Urinary bladder (tissue), 3 donors: ENCODE measurements at regions not wholly inside any gene's neighbourhood (a gene's known extent, or its start where the extent isn't known, plus 50 kb on each side); places are given as distances from the start of the nearest gene placed in this dataset.
"Not testable (repeated sequence)": the region's sequence is repeated elsewhere in the genome, so short reads cannot be mapped to it uniquely, and the experiment has no call there.

Experiments
- DNase-seq: peaks from one replicate; pipeline ENCODE4 v3.0.0-alpha.2; 2015; ENCODE audit errors: extremely low spot score
- H3K27ac ChIP-seq: one replicate; pipeline ENCODE4 v1.5.1; 2013; ENCODE audit warnings: low read depth, mild to moderate bottlenecking, moderate library complexity
- H3K36me3 ChIP-seq: one replicate; pipeline ENCODE4 v1.6.1; 2013; ENCODE audit warnings: mild to moderate bottlenecking, moderate library complexity; ENCODE audit not compliant: insufficient read depth
- H3K4me1 ChIP-seq: one replicate; pipeline ENCODE4 v1.6.1; 2013; ENCODE audit warnings: mild to moderate bottlenecking, moderate library complexity; ENCODE audit not compliant: insufficient read depth
- H3K4me3 ChIP-seq: one replicate; pipeline ENCODE4 v1.5.1; 2013; ENCODE audit warnings: low read depth, low read length
- WGBS: extraction: QIAGEN DNeasy Blood & Tissue Kit; methylation state at CpG from one replicate; pipeline ENCODE4 v1.1.7; 2013; 5-methylcytosine and 5-hydroxymethylcytosine counted together
- donor health status: healthy with polysubstance abuse.
- donor health status: healthy.

DNA sequence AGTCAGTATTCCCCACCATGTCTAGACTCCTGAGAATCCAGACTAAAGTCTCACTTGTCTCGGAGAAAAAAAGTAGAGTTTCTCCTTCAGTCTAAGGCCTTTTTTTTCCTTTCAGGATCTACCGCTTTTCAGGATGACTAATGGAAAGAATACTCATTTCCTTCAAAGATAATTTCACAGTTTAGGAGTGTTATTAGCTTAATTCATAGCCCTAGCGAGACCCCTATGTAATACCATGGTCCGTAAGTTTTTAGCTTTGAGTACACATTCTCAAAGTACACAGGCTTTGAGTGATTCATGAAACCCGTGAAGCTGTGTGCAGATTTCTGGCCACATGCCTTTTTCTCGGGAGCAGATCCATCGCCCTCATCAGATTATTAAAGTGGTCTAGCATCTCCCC lies 133.1 kb downstream of the SOX4 start:
- Histone ChIP-seq H3K27ac (no peak overlapping the region), H3K4me1 (no peaks in the 10 kb centered on the region), H3K4me3 (no peak overlapping the region), H3K36me3 (no peaks in the 10 kb centered on the region)
- DNase-seq, result no peak
- 68% methylated on average over 7 of the region's 7 CpGs for WGBS

DNA sequence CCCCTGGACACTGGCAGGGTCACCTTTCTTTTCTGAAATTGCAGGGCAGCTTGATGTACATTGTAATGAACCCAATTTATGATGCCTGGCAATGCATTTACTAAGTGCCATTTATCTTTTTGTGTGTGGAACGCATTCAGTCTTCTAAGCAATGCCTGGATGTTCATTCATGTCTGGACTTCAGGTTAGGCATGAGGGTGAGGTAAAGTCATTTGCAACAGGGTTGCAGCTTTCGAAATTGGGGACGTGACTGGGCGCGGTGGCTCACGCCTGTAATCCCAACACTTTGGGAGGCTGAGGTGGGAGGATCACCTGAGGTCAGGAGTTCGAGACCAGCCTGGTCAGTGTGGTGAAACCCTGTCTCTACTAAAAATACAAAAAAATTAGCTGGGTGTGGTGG lies 134.6 kb downstream of the SOX4 start:
- 98% methylated on average over 7 of the region's 7 CpGs for WGBS
- no peak for DNase-seq
- no peaks in the 10 kb centered on the region for H3K36me3 ChIP-seq
- H3K27ac ChIP-seq, result no peak overlapping the region
- no peaks in the 10 kb centered on the region for H3K4me1 ChIP-seq
- no peak overlapping the region for H3K4me3 ChIP-seq

DNA sequence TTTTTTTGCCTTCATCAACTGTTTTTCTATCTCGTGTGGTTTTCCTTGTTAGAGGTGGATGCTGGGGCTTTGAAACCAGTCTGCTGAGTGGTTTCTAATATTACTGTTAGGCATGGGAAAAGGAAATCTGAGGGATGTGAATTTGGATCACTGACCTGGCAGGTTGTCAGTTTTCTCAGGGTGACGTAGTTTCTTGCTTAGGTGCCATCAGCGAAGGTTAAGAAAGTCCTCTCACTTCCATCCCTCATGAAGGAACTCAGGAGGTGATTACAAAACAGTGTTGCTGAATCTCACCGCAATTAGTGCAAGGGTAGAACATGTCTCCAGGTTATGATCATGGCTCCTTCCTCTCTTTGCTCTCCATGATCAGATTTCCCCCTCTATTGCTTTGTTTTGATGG lies 135.9 kb downstream of the SOX4 start:
- no peaks in the 10 kb centered on the region for H3K36me3 ChIP-seq
- H3K27ac ChIP-seq, result no peak overlapping the region

DNA sequence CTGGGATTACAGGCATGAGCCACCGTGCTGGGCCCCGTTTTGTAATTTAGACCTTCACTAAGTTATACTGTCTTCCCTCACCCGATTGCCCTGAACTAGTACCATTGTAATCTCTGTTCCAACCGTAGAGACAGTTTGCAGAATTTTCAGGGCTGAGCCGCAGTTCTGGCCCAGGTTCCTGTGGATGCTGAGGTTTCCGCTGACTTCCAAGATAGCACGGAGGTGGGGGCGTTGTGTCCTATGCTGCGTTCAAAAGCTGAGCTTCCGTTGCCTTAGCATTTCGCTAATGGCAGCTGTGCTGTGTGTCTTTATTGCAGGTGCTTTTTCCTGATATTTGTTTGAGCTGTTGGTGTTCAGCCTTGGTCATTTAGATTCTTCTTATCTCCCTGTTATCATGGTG lies 137.0 kb downstream of the SOX4 start:
- 96% methylated on average over 11 of the region's 11 CpGs for WGBS
- no peak overlapping the region for H3K27ac ChIP-seq
- H3K4me1 ChIP-seq, result no peaks in the 10 kb centered on the region

More for the DNA sequence above, 135.9 kb downstream of the SOX4 start:
- no peak for DNase-seq
- Histone ChIP-seq H3K4me1 (no peaks in the 10 kb centered on the region), H3K4me3 (no peak overlapping the region)
- 87% methylated on average over 4 of the region's 4 CpGs for WGBS

DNA sequence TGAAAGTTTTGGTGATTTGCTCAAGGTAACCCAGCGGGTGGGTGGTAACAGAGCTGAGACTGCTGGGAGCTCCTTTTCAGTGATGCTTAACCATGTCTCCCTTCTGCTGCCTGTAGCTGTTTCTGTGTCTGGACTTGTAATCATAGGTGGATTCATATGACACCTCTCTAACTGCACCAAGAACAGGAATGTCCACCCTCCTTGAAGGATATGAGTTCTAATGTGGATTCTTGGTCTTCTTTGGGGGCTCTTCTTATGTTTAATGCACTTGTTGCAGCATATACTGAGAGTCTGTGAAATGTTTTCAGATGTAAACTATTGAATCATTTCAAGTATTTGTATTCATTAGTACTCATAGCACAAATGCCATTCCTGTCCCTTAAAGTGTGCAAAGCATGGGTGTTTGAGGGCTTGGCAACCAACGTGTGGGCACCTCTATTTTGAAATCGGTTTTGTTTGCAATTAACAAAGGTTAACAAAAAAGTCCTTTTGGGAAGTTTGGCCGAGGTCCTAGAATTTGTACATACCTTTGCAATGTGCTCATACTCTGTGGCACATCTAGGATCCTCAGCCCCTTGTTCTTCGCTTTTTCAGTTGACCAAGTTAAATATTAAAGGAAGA lies 138.0 kb downstream of the SOX4 start:
- 42% methylated on average over 5 of the region's 5 CpGs for WGBS
- DNase-seq, result no peak
- no peak overlapping the region for H3K27ac ChIP-seq
- no peaks in the 10 kb centered on the region for H3K4me1 ChIP-seq
- H3K4me3 ChIP-seq, result no peak overlapping the region
- no peaks in the 10 kb centered on the region for H3K36me3 ChIP-seq

More for the DNA sequence above, 137.0 kb downstream of the SOX4 start:
- Histone ChIP-seq H3K4me3 (no peak overlapping the region), H3K36me3 (no peaks in the 10 kb centered on the region)
- no peak for DNase-seq

DNA sequence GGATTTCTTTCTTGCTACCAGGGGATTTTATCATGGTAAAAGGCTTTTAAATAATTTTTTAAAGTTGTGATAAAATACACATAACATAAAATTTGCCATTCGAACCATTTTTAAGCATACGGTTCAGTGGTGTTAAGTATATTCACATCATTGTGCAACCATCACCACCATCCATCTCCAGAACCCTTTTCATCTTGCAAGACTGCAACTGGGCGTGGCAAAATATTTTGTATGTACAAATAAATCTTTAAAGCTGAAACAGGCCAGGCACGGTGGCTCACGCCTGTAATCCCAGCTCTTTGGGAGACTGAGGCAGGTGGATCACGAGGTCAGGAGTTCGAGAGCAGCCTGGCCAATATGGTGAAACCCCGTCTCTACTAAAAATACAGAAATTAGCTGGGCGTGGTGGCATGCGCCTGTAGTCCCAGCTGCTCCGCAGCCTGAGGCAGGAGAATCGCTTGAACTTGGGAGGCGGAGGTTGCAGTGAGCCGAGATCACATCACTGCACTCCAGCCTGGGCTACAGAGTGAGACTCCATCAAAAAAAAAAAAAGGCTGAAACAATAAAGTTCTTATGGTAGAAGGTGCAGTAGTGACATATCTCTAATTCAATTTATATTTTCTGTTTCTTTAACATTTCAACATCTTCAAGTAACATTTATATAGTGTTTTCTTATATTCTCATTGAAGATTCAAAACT lies 138.6 kb downstream of the SOX4 start:
- H3K4me1 ChIP-seq, H3K27ac ChIP-seq, H3K36me3 ChIP-seq, H3K4me3 ChIP-seq, DNase-seq: not testable (repeated sequence)
- WGBS, result 84% methylated on average over 14 of the region's 14 CpGs

DNA sequence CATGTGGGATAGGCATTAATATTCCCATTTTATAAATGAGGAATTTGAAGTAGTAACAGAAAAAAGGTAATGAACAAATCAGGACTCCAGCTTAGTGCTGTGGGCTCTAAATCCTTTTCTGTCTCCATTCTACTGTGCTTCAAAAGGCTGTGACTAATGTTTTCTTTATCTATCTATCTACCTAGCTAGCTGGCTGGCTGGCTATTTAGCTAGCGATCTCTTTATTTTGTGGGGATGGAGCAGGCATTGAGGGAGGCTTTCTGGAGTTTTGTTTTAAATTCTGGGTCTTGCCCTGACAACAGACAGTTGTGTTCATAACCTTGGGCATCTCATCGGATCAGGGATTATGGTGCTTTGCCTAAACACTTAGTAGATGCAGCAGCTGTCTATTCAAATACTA lies 139.2 kb downstream of the SOX4 start:
- no peak overlapping the region for H3K4me3 ChIP-seq

DNA sequence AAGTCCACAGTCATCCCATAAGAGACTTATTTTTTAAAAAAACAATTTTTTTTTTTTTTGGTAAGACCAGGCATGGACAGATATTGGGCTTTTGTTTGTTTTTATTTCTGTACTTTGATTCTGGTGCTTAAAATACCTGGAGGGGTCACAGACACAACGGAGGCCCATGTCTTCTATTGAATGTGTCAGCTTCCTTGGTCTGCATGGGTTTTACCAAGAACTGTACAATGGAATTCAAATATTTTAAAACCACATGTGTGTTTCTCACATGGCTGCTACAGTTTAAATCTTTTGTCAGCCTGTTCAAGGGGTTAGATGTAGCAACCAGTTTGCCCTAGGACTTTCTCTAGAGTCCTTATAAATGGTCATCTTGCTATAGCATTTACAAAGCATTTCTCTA lies 139.8 kb downstream of the SOX4 start:
- no peak overlapping the region for H3K27ac ChIP-seq
- 89% methylated on average over 1 of the region's 1 CpG for whole genome bisulfite sequencing
- no peaks in the 10 kb centered on the region for H3K4me1 ChIP-seq
- H3K4me3 ChIP-seq, result no peak overlapping the region
- DNase-seq, result no peak
- no peaks in the 10 kb centered on the region for H3K36me3 ChIP-seq

More for the DNA sequence above, 139.2 kb downstream of the SOX4 start:
- WGBS, result 82% methylated on average over 2 of the region's 2 CpGs
- Histone ChIP-seq H3K4me1 (no peaks in the 10 kb centered on the region), H3K27ac (no peak overlapping the region), H3K36me3 (no peaks in the 10 kb centered on the region)
- DNase-seq, result no peak

DNA sequence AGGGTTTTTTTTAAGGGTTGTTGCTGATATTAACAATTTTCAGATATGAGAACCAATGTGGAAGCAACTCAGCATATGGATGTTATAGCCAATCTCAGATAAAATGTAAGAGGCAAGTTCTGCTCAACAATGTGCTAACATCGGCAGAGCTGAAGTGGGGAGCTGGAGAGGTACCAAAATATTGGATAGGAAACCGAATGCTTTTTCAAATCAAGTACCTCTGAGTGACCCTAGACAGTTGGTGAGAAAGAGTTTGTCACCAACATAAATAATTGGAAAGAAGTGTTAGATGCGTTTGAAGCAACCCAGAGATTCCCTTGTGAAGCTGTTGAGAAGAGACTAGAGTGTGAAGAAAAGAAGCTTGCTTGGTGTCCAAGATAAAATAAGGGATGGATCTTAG lies 140.7 kb downstream of the SOX4 start:
- 88% methylated on average over 3 of the region's 3 CpGs for WGBS

DNA sequence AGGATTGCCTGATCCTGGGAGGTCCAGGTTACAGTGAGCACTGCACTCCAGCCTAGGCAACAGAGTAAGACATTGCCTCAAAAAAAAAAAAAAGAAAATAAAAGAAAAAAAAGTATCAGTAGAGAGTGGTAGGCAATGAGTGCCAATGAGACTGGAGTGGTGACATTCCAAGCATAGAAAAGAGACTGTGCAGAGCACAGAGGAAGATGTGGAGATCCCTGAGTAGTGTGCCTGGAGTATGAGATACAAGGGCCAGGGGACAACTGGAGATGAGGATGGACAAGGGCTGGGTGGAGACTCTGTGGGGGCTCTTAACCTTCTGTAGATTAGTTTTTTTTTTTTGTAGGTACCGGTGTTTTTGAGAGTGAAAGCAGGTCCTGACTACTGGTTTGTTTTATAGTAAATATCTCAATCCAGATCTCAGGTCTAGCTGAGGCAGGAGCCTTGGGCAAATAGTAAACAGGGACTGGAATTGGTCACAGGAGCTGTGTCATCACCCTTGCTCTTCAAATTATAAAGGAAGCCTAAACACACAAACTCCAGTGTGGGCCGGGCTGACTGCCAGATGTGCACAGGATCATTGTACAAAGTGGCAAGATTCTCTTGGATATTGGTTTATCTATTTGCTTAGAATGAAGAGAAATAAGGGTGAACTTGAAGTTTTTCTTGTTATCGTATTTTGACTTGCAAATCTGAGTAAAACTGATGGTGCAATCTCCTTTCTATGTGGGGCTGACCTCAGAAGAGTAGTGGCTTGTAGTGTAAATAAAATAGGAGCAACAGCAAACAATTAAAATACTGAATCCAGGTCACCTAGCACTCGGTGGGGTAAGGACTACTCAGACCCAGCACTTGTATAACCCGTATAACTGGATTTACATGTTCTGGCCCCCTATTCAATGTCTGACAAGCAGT lies 144.9 kb downstream of the SOX4 start:
- DNase-seq, result no peak

More for the DNA sequence above, 140.7 kb downstream of the SOX4 start:
- no peak for DNase-seq
- Histone ChIP-seq H3K4me3 (no peak overlapping the region), H3K27ac (no peak overlapping the region), H3K36me3 (no peaks in the 10 kb centered on the region), H3K4me1 (no peaks in the 10 kb centered on the region)

DNA sequence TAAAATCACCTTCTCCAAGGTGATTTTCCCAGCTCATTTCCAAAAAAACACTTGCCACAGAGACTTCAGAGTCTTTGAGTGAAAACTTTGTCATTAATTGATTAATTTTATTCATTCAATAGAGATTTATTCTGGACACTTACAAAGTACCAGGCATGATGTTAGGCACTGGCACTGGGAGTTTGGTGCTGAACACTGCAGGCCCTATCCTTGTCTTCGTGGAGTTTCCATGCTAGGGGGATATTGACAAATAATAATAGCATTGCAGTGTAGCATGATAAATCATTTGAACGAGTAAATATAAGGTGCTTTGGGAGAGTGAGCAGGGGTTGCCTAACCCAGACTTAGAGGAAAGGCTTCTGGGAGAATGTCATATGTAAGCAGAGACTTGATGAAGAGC lies 145.7 kb downstream of the SOX4 start:
- no peaks in the 10 kb centered on the region for H3K4me1 ChIP-seq
- DNase-seq, result no peak
- no peak overlapping the region for H3K4me3 ChIP-seq
- 83% methylated on average over 2 of the region's 2 CpGs for WGBS
- no peak overlapping the region for H3K27ac ChIP-seq
- no peaks in the 10 kb centered on the region for H3K36me3 ChIP-seq

More for the DNA sequence above, 144.9 kb downstream of the SOX4 start:
- no peaks in the 10 kb centered on the region for H3K36me3 ChIP-seq
- H3K4me3 ChIP-seq, result no peak overlapping the region
- H3K27ac ChIP-seq, result no peak overlapping the region
- 82% methylated on average over 5 of the region's 5 CpGs for WGBS
- H3K4me1 ChIP-seq, result no peaks in the 10 kb centered on the region

DNA sequence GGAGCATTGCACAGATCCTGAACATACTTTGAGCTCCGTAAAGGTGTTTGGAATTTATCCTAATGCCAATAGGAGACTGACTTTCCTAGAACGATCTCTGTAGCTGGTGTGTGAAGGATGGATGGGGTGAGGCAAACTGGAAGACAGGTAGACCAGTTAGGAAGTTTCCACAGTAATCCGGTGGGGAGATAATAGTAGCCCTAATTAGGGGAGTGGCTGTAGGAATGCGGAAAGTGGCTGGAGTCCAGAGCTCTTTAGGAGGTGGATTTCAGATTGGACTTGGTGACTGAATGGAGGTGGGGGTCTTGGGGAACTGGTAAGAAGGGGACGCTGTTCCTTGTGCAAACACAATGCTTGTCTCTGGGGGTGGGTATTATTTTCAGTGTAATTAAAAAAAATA lies 146.3 kb downstream of the SOX4 start:
- Histone ChIP-seq H3K4me1 (no peaks in the 10 kb centered on the region), H3K4me3 (no peak overlapping the region), H3K27ac (no peak overlapping the region), H3K36me3 (no peaks in the 10 kb centered on the region)
- DNase-seq, result no peak
- 92% methylated on average over 5 of the region's 5 CpGs for WGBS

DNA sequence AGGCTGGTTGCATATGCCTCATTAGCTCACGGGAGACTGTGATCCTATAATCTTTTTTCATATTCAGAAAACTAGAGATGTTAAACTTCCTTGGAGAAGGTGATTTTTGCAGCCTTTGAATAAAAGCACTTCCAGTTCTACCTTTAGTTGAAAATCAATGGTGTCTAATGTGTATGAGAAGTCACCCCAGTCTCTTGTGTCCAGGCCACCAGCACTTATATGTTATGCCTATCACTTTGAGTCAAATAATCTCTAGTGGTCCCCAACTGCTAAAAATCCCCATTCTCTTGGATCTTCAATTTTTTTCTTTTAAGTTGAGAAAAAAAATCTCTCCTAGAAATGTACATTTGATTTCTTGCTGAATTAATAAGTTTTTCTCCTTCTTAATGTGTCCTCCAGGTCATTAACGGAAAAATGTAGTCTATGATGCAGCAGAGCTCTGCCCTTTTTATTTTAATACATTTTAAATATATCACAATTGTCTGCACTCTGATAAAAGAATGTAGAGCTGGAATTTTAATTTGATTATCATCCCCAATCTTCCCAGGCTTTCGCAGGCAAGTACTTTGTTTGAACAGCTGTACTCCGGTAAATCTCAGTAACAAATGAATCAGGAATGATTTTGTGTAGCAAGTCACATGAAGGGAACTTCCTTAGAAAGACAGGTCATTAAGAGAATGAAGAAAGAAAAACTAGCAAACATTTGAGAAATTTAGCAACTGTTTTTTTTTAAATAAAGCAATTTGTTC lies 147.0 kb downstream of the SOX4 start:
- Histone ChIP-seq H3K36me3 (no peaks in the 10 kb centered on the region), H3K4me3 (no peak overlapping the region), H3K27ac (no peak overlapping the region), H3K4me1 (no peaks in the 10 kb centered on the region)
- 76% methylated on average over 4 of the region's 4 CpGs for WGBS
- DNase-seq, result no peak
